ES-I3 (cell line): ENCODE measurements at regions not wholly inside any gene's neighbourhood (a gene's known extent, or its start where the extent isn't known, plus 50 kb on each side); places are given as distances from the start of the nearest gene placed in this dataset.
"Not testable (repeated sequence)": the region's sequence is repeated elsewhere in the genome, so short reads cannot be mapped to it uniquely, and the experiment has no call there.

Experiments used
- H3K36me3 ChIP-seq: 2 replicates; pipeline ENCODE4 v1.6.1; 2013; ENCODE audit warnings: mild to moderate bottlenecking, low read length, control low read depth, moderate library complexity; ENCODE audit not compliant: insufficient read depth
- H3K4me1 ChIP-seq: 2 replicates; pipeline ENCODE4 v1.6.1; 2013; ENCODE audit warnings: mild to moderate bottlenecking, control low read depth, low read length; ENCODE audit not compliant: insufficient read depth
- H3K9ac ChIP-seq: 2 replicates; pipeline ENCODE4 v1.6.1; 2013; ENCODE audit warnings: low read depth, mild to moderate bottlenecking, low read length, moderate library complexity
- H3K9me3 ChIP-seq: 2 replicates; pipeline ENCODE4 v1.6.1; 2013; ENCODE audit warnings: mild to moderate bottlenecking, low read length, moderate library complexity; ENCODE audit not compliant: control insufficient read depth, insufficient read depth

DNA sequence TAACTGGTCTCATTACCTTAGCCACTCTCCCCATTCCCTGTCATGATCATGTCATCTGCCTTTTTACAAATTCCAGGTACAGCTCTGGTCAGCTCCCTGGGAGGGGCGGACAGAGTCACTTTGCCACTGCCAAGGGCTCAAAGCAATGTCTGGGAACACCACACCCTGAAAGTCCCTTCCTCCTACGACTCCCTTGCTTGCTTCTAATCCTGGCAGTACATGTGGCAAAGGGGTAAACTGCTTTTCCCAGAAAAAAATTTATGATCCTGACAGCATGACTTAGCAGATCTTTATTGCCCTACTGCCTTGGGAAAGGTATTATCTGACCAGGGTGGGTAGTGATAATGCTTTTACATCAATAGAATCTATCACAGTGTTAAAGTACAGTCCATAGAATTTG is 376.0 kb upstream of the PDE3A start:
- Histone ChIP-seq H3K4me1 (no peaks in the 10 kb centered on the region), H3K9me3 (no peaks in the 10 kb centered on the region), H3K9ac (no peak overlapping the region), H3K36me3 (no peaks in the 10 kb centered on the region)

DNA sequence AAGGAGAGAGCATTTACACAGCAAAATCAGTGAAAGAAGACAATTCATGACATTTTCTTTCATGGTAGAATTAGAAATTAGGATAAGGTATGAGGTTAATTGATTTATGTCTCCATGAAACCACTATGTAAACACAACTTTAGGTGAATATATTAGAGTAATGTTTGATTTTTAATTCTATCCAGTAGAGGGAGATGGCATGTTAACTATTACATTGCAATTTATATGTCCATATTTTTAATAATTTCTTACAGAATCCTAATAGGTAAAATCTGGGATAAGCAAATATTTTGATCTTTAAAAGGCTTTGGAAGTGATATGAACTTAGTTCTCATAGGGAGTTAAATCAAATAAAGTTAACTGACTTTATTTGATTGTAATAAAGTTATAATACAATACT is 373.4 kb upstream of the PDE3A start:
- H3K9me3 ChIP-seq = no peaks in the 10 kb centered on the region
- H3K4me1 ChIP-seq = no peaks in the 10 kb centered on the region
- H3K9ac ChIP-seq = no peak overlapping the region
- H3K36me3 ChIP-seq = no peaks in the 10 kb centered on the region

DNA sequence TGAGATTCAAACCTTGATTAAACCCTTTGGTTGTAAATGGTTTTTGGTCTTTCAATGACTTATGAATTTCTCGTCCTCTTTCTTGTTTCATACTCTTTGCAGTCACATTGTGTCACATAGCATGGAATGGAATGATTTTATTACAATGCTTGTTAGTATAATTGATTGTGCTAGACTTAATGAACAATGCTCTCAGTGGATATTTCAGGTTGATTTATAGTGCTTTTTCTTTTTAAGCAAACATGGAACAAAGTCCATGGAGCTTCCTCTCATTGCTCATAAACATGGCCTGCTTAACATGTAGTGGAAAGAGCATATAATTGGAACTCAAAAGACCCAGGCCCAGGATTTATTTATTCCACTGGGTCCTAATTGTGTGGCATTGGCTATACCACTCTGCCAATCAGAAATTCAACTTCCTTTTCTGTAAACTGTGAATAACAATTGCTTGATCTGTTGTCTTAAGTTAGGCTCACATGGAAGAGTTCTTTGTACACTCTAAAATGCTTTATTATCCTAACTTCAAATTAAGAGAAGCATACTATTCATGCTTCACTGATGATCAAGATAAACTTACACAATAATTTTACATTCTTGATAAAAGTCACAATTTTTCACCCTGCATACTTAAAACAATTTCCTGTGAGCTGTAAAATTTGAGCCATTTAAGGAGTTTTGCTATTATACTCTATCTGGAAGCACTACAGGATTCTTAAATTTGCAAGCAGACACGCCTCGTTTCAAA is 370.5 kb upstream of the PDE3A start:
- no peaks in the 10 kb centered on the region for H3K4me1 ChIP-seq

DNA sequence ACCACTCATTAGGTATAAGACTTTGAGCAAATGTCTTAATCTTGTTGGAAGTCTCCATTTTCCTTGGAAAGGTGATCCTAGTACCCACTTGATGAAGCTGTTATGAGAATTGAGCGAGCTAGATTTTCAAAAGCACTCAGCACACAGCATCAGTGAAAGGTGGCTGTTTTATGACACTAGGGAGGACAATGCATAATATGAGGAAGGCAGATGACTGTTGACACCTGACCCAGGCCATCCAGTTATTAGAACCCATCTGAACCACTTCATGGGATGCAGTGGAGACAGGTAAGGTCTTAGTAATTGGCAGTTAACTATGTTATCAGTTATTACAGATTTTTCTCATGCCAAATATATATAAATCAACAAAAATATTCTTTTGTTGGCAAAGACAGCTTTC is 369.9 kb upstream of the PDE3A start:
- no peaks in the 10 kb centered on the region for H3K36me3 ChIP-seq
- H3K4me1 ChIP-seq = no peaks in the 10 kb centered on the region
- H3K9ac ChIP-seq = no peak overlapping the region
- H3K9me3 ChIP-seq = no peaks in the 10 kb centered on the region

More for the DNA sequence above, 370.5 kb upstream of the PDE3A start:
- Histone ChIP-seq H3K9ac (no peak overlapping the region), H3K9me3 (no peaks in the 10 kb centered on the region), H3K36me3 (no peaks in the 10 kb centered on the region)

GRCh38 chr12:19998961-19999804 is 369.2 kb upstream of the PDE3A start:
- no peaks in the 10 kb centered on the region for H3K36me3 ChIP-seq
- no peaks in the 10 kb centered on the region for H3K4me1 ChIP-seq
- no peaks in the 10 kb centered on the region for H3K9me3 ChIP-seq
- no peak overlapping the region for H3K9ac ChIP-seq

- H3K36me3 ChIP-seq = no peaks in the 10 kb centered on the region
Measured at GRCh38 chr12:19999805-20000138, 368.6 kb upstream of the PDE3A start.

DNA sequence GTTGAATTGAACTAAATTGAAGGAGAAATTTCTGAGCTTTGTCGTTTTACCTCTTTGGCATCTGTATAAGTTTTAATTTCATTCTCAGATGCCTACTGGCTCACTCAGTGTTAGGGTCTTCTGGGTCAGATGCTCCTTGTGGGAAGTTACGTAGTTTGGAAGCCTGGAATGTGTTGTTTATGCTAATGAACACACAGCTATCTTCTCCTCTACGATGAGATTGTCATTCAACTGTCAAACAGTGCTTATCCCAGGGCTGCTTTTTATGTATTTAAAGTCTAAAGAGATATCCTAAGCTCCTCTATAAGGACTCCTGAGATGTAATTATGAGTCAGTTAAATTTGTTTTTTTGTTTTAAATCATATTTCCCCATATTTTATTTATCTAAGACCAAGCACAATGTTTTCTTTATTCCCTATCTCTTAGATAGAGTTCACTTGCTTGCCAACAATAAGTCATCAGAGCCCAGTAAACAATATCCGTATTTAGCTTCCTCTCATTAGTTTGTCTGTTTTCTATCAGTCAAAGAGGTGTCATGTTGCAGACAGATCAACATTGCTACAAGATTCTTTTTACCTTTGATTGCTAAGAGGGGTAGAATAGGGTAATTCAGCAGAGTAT is 368.0 kb upstream of the PDE3A start:
- H3K9me3 ChIP-seq = no peaks in the 10 kb centered on the region
- no peaks in the 10 kb centered on the region for H3K36me3 ChIP-seq
- H3K9ac ChIP-seq = no peak overlapping the region
- H3K4me1 ChIP-seq = no peaks in the 10 kb centered on the region

More at GRCh38 chr12:19999805-20000138, 368.6 kb upstream of the PDE3A start:
- Histone ChIP-seq H3K9ac (no peak overlapping the region), H3K9me3 (no peaks in the 10 kb centered on the region), H3K4me1 (no peaks in the 10 kb centered on the region)

- no peaks in the 10 kb centered on the region for H3K9me3 ChIP-seq
- no peaks in the 10 kb centered on the region for H3K4me1 ChIP-seq
- H3K36me3 ChIP-seq = no peaks in the 10 kb centered on the region
- no peak overlapping the region for H3K9ac ChIP-seq
Measured at GRCh38 chr12:20003252-20003651, 365.1 kb upstream of the PDE3A start.

DNA sequence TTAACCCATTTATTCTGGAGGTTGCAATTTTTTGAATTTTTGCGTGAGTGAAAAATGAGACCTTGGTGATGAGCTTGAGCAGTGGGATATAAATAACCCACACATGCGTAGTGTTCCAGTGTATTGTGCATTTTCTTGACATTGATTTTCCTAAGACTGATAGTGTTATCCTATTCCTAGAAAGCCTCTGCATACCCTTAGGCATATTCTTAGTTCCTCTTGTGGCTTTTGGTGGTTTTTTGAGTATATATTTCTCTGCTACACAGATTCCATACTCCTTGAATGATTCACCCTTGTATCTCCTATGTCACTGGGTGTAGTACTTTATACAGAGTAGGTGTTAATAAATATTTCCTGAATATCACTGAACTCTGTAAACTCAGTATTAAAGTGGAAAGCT is 363.4 kb upstream of the PDE3A start:
- Histone ChIP-seq H3K9me3 (no peaks in the 10 kb centered on the region), H3K36me3 (no peaks in the 10 kb centered on the region), H3K9ac (no peak overlapping the region), H3K4me1 (no peaks in the 10 kb centered on the region)

DNA sequence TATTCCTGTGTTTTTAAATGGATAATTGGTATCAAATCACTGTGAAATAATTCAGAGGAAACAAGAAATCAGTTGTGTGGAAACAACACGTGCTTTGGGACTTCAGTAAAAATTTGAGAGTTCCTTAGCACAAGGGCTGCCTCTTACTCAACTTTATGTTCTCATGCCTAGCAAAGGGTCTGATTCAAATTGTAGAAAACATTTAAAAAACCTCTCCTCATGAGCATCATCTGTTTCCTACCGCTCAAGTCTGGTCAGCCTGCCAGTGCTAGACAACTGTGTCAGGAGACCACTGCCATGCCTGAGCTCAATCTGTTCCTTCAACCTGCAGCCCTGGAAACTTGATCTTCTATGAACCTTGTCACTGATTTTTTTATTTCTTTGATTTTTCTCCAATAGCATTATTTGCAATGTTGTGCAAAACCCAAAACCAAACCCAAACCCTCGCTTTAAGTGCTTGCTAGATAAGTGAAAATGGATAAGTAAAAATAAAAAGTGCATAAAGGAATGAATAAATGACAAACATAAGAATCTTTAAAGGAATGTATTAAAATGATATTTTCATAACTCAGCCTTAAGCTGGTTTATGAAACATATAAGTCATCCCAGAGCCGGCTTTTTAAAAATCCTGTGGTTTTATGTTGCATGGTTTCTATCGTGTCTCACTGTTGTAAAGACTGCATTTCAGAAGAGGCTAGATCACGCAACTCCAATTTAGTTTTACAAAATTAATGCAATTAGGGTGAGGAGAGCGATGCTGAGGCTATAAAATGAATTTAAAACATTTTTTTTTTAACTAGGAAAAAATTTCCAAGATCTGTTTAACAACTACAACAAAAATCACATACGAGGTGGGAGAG is 361.2 kb upstream of the PDE3A start:
- no peak overlapping the region for H3K9ac ChIP-seq
- H3K4me1 ChIP-seq = no peaks in the 10 kb centered on the region
- no peaks in the 10 kb centered on the region for H3K36me3 ChIP-seq
- H3K9me3 ChIP-seq = no peaks in the 10 kb centered on the region

- H3K4me1 ChIP-seq, H3K9ac ChIP-seq, H3K36me3 ChIP-seq, H3K9me3 ChIP-seq: not testable (repeated sequence)
Measured at GRCh38 chr12:20009965-20010364, 358.4 kb upstream of the PDE3A start.

- Histone ChIP-seq H3K9ac (no peak overlapping the region), H3K9me3 (no peaks in the 10 kb centered on the region), H3K36me3 (no peaks in the 10 kb centered on the region), H3K4me1 (no peaks in the 10 kb centered on the region)
Measured at GRCh38 chr12:20011200-20011599, 357.1 kb upstream of the PDE3A start.

DNA sequence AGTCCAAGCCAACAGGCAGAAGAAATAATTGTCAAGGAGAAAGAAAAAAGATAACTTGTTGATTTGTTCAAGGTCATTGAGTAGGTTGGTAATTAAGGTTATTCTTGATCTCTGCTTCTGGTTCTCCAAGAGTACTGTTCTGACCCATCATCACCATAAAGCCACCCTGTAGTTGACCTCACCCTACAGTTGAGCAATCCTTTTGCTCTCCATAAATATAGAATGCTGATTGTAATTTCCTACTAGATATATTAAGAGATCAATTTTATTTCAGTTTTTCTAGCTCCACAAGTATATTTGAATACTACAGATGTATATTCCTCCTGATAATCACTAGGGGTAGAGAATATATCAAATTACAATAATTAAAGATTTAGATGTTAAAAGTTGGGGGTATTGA is 350.5 kb upstream of the PDE3A start:
- Histone ChIP-seq H3K36me3 (no peaks in the 10 kb centered on the region), H3K9me3 (no peaks in the 10 kb centered on the region), H3K9ac (no peak overlapping the region), H3K4me1 (no peaks in the 10 kb centered on the region)

DNA sequence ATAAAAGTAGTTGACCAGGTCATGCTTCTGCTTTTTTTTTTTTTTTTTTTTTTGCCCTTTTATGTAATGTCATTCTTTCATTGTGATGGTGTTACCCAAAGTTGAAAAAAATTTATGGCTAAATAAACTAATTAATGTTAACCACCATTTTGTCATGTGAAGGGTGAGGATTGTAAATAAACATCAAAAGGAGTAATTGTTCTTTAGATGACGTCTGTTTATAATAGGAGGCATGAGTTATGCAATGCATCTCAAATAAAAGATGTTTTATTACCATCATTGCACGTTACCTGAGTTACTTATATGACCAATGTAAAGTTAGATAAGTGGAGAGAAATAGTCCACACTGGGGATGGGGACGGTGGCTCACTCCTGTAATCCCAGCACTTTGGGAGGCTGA is 349.9 kb upstream of the PDE3A start:
- H3K9ac ChIP-seq = no peak overlapping the region
- H3K36me3 ChIP-seq = no peaks in the 10 kb centered on the region
- H3K4me1 ChIP-seq = no peaks in the 10 kb centered on the region
- no peaks in the 10 kb centered on the region for H3K9me3 ChIP-seq
